GM23248 (cell line): ENCODE measurements at regions not wholly inside any gene's neighbourhood (a gene's known extent, or its start where the extent isn't known, plus 50 kb on each side); places are given as distances from the start of the nearest gene placed in this dataset.
"Not testable (repeated sequence)": the region's sequence is repeated elsewhere in the genome, so short reads cannot be mapped to it uniquely, and the experiment has no call there.

Source experiments
- EZH2 ChIP-seq: fragments of 200-600 bp; sonication (generic); IDR thresholded peaks from 2 replicates; pipeline ENCODE4 v1.6.1; 2018; ENCODE audit warnings: antibody characterized with exemption, mild to moderate bottlenecking; ENCODE audit not compliant: insufficient read depth, poor library complexity, severe bottlenecking
- EZH2phosphoT487 ChIP-seq: fragments of 200-600 bp; sonication (generic); IDR thresholded peaks from 2 replicates; pipeline ENCODE4 v1.6.1; 2018; ENCODE audit warnings: antibody characterized with exemption, moderate library complexity, mild to moderate bottlenecking, low read depth; ENCODE audit not compliant: insufficient read depth

- not testable (repeated sequence) for TF ChIP-seq EZH2phosphoT487, EZH2
These were observed 292.8 kb downstream of the FOXO1 start for GRCh38 chr13:40373608-40374007.
